GM23248 (cell line): ENCODE measurements at regions not wholly inside any gene's neighbourhood (a gene's known extent, or its start where the extent isn't known, plus 50 kb on each side); places are given as distances from the start of the nearest gene placed in this dataset.

ENCODE experiments used
- EZH2 ChIP-seq: fragments of 200-600 bp; sonication (generic); IDR thresholded peaks from 2 replicates; pipeline ENCODE4 v1.6.1; 2018; ENCODE audit warnings: antibody characterized with exemption, mild to moderate bottlenecking; ENCODE audit not compliant: insufficient read depth, poor library complexity, severe bottlenecking
- EZH2phosphoT487 ChIP-seq: fragments of 200-600 bp; sonication (generic); IDR thresholded peaks from 2 replicates; pipeline ENCODE4 v1.6.1; 2018; ENCODE audit warnings: antibody characterized with exemption, moderate library complexity, mild to moderate bottlenecking, low read depth; ENCODE audit not compliant: insufficient read depth

GRCh38 chr2:144630459-144631215 is 110.7 kb upstream of the ZEB2 start:
- TF ChIP-seq EZH2 = no peak
- TF ChIP-seq EZH2phosphoT487 = no peak
